NCI-H2029 treated with DMSO at 0.1 percent for 48 hours (cell line): ENCODE measurements at regions not wholly inside any gene's neighbourhood (a gene's known extent, or its start where the extent isn't known, plus 50 kb on each side); places are given as distances from the start of the nearest gene placed in this dataset.

ENCODE experiments used
- DNase-seq: peaks from one replicate; lab custom pipeline; 2025; lab: John Stamatoyannopoulos, UW

DNA sequence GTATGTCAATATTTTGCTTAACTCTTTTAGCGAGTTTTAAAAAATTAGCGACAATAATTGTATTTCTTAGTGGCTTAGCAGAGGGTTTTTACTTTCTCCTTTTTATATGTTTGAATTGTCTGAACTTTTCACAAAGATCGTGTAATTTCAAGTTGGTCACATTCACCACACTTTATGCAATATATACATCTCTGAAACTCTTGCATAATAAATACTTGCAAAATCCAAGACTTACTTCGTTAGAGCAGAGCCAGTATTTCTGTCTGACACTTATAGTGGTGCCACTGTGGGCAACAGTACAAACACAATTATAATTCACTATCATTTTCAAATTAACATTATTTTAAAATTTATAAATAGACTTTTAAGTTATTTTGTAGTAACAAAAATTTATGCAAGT is 62.0 kb downstream of the SUCNR1 start:
- no peak for DNase-seq

DNA sequence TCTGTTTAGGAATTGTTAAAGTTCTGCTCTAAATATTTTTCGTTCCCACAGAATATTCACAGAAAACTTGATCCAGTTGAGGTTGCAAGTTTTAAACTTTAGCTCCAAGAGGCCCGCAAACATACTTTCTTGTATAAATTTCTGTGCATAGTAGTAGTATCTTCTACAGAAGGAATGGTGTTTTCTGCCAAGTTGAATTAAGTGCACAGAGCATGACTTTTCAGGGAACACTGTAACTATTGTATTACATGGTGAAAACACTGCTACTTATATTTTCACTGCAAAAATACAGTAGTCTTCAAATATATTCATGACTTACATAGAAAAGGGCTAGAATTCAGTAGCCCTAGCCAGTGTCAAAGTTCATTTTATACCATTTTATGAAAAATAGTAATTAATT is 67.0 kb downstream of the SUCNR1 start:
- DNase-seq, result no peak

DNA sequence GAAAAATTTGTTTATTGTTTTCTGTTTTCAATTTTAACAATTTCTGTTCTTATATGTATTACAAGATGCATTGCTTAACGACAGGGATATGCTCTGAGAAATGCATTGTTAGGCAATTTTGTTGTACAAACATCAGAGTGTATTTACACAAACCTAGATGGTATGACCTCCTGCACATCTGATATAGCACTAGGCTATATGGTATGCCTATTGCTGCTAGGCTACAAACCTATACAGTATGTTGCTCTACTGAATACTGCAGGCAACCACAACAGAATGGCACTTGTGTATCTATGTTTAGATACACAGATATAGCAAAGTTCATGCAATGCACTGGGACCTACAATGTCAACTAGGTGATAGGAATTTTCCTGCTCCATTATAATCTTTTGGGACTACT is 70.1 kb downstream of the SUCNR1 start:
- no peak for DNase-seq

DNA sequence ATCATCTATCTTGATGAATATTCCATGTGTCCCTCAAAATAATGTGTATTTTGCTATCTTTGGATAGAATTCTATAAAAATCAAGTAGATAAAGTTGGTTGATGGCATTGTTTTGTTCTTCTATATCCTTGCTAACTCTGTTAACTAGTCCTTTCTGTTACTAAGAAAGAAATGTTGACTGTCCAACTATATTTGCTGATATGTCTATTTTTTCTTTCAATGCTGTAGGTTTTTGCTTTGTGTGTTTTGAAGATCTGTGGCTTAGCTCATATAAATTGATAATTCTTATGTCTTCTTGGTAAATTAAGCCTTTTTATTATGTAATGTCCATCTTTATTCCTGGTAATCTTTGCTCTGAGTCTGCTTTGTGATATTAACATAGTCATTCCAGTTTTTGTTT is 70.9 kb downstream of the SUCNR1 start:
- no peak for DNase-seq

DNA sequence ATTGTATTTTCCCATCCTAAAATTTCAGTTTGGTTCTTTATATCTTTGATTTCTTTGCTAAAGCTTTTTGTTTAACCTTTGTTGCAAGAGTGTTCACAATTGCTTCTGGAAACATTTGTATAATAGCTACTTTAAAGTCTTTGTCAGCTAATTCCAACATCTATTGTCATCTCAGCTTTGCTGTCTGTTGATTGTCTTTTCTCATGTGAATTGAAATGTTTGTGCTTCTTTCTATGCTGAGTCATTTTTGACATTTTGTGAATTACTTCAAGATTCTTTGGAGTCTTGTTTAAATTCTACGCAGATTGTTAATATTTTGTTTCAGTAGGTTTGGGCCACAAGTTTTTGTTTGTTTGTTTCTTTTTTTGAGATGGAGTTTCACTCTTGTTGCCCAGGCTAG is 73.2 kb downstream of the SUCNR1 start:
- DNase-seq, result no peak

DNA sequence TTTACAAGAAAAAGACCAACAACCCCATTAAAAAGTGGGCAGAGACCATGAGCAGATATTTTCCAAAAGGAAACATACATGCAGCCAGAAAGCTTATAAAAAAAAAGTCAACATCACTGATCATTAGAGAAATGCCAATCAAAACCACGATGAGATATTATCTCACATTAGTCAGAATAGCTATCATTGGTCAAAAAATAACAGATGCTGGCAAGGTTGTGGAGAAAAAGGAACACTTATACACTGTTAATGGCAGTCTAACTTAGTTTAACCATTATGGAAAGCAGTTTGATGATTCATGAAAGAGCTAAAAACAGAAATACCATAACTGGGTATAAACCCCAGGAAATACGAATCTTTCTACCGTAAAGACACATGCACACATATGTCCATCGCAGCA is 76.3 kb downstream of the SUCNR1 start:
- no peak for DNase-seq

DNA sequence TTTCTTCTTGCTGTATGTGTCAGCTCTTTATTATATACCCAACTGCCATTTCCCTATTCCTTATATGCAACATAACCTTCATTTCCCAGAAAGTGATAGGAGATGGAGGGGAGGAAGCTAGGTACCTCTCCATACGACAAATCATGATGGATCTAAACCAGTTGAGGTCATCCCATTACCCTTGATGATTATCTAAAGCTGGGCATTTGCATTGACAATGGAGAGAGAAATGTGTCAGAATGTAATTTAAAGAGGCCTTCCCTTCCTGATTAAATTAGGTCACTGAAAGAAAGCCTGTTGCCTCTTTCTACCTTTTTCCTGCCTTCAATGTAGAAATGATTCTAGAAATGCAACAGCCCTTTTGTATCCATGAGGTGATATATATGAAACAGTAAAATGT is 81.9 kb downstream of the SUCNR1 start:
- no peak for DNase-seq

DNA sequence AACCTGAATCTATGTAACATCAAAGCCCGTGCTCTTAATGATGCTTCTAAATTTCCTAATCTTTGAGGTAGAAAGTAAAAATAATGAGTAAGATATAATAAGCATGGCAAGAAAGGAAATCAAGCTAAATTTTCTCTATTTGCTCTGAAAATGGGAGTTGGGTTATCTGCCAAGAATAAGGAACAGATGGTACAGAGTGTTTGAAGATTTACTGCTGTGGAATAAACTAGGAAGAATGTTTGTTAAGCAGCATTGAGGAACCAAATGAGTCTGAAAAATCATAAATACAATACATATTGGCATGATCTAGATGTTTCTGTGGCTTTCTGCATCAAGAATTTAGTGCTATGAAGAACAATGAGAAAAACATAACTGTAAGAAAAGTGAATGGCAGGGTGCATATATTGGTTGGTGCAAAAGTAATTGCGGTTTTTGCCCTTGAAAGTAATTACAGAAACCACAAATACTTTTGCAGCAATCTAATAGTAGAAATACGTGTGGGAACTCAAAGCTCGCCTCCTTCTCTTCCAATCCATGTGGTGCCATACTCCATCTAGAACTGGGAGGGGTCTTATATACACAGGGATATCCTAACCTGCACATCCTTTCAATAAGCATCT is 87.6 kb downstream of the SUCNR1 start:
- no peak for DNase-seq

DNA sequence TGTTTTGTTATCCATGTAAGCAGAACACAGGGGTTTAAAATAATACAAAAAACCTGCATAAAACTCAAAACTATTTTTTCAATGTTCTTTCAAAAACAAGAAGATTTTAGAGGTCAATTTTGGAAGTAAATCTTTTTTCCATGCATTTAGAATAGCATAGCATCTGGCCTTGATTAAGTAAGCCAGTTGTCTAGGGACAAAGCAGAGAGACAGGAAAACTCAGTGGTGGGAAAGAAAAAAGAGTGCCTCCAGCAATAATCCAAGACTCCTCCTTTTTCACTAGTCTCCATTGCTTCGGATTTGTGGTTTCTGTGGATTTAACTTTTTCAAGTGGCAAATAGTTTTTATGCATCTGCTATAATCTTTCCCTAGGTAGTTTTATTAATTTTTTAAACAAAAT is 88.9 kb downstream of the SUCNR1 start:
- DNase-seq, result no peak

DNA sequence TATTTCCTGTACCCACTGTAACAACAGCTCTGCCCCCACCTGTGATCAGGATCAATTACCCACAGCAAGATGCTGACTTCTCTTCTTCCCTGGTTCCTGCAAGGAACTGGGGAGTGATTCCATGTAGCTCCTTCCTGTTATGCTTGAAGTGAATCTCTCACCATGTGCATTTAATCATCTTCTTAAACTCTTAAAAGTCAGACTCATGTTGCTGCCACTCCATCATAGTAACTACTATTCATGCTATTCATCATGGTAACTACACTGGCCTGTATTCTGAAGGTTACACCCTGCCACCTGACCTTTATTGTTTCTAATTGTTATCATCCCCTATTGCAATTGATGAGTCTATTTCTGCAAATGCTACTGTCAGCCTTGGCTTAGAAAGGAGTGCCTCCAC is 89.5 kb downstream of the SUCNR1 start:
- DNase-seq, result no peak

DNA sequence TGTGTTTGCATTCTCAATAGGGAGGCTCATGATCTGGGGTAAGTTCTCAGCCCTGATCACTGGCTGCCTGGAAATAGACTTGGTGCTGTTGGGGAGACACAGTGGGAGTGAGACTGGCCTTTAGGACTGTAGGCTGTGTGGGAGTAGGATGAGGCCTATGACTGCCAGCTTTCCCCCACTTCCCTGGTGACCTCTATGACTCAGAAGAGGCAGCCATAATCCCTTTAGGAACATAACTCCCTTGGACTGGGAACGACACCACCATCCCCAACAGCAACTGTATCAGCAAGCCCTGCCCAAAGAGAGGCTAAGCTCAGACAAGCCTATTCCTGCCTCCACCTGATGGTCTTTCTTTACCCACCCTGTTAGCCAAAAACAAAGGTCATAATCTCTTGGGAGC is 91.3 kb downstream of the SUCNR1 start:
- DNase-seq, result no peak

DNA sequence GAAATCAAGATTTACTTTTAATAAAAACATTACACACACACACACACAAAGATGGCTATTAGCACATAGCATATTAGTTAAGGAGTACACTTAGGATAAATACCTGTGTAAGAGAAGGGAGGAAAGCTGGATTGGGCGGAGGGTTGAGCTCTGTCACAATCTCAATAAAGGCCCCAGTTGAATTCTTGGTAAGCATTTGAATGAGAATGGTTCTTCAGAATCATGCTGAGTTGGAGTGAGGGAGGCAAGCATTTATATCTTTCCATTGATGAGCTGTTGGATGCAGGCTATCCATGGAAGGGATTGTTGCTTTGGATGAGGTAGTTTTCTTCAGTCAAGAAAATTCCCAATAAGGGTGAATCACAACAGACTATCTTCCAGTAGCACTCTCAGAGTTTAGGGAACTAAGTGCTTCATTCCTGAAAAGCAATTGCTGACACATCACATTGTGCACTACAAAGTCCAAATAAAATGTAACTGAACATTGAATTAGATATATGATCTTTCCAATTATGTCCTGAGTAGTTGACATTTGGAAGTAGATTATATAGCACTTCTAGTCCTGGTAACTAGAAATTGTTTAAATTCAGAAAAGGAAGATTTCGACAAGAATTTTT is 95.7 kb downstream of the SUCNR1 start:
- no peak for DNase-seq

DNA sequence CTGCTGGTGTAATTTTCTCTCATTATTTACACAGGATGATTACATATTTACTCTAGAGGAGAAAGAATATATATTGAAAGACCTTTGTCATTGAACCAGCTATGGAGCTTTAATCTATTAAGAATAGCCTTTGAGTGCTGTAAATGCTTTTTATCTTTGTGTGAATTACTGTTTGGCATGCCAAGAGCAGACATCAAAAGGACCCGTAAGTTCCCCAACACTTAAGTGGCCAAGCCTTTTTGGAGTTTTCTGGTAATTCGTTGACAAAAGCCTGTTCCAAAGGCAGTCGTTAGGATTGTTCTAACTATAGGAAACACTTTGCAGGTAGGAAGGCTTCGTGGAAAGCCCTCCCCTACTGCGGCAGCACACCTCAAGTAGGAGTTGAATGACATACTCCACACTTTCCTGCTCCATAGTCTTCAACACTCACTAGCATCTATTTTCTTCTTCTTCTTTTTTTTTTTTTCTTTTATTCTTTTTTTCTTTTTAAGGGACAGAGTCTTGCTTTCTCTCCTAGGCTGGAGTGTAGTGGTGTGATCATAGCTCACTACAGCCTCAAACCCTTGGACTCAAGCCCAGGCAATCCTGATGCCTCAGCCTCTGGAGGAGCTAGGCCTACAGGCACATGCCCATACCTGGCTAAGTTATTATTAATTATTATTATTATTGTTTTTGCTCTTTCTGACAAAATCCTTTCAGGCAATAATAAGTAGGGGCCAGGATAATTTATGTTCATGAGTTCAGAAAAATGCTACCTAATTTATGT is 98.6 kb downstream of the SUCNR1 start:
- peak; percentile 60 for DNase-seq

DNA sequence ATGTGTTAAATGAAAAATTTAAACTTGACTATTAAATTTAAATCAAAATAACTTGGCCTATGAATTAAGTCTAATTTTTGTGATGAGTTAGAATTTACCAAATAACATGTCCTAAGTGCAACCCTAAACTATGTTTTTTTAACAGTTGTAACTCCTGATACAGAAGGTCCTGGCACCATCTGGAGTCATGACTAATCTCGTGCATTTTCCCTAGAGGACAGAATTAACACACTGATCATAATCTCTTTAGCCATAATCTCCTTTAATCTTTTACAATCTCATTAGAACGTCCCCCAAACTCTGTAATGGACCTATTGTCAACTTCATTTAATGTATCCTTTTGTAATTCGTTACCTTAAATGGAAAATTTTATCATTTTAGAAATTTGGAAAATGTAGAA is 100.6 kb downstream of the SUCNR1 start:
- no peak for DNase-seq

DNA sequence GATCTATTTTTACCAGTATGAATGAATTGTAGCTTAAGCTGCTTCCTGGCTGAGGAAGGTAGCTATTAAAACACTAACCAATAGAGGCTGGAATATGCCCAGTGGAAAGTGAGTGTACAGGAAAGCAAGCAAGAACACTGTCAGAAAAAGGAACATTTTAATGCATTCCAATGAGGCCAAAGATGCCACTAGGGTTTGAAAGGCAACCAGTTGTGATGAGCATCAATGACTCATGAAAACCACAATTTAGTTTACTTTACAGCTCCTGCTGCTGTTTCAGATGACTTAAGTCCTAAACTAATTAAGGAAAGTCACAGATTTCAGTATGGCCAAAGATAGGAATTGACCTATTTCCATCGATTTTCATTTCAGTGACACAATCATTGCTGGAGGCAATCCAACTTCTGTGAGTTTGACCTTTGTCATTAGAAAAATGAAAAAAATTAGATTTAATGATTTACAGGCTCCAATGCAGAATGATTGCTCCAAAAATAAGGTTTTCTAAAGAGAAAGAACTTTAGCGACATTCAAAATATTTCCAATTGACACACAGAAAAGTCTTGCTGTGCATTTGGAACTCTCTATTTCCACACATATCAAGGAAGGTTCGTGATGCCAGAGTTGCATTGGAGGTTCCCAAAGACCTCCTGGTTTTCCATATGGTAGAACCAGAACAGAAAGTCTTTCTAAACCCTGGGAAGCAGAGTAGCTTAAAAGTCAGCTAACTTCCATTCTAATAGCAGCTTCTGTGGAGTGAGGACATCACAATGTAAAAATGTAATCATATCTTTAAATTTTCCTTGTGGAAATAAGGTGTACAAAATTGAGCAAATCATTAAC is 103.0 kb downstream of the SUCNR1 start:
- DNase-seq, result no peak

DNA sequence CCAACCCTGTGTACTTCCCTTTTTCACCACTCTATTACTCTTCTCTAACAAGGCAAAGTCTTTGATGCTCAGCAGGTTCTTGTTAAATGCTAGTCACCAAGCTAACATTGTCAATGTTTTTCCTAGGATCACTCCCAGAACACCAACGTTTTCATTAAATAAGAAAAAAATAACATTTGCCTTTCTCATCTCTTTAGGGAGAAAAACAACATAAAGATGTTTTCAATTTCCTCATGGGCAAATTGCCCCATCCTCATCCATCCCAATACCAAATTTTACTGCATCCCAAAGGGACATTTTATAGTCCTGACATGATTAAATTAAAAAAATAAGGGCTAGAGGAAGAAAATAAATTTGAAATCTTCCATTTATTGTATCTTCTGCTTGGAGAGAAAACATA is 106.5 kb downstream of the SUCNR1 start:
- no peak for DNase-seq

DNA sequence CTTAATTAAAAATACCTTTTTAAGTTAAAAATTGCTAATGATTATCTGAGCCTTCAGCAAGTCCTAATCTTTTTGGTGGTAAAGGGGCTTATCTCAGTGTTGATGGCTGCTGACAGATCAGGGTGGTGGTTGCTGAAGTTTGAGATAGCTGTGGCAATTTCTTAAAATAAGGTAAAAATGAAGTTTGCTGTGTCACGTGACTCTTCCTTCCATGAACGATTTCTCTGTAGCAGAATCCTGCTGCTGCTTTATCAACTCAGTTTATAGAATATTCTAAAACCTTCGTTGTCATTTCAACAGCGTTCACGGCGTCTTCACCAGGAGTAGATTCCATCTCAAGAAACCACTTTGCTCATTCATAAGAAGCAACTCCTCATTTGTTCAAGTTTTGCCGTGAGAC is 110.1 kb downstream of the SUCNR1 start:
- no peak for DNase-seq

DNA sequence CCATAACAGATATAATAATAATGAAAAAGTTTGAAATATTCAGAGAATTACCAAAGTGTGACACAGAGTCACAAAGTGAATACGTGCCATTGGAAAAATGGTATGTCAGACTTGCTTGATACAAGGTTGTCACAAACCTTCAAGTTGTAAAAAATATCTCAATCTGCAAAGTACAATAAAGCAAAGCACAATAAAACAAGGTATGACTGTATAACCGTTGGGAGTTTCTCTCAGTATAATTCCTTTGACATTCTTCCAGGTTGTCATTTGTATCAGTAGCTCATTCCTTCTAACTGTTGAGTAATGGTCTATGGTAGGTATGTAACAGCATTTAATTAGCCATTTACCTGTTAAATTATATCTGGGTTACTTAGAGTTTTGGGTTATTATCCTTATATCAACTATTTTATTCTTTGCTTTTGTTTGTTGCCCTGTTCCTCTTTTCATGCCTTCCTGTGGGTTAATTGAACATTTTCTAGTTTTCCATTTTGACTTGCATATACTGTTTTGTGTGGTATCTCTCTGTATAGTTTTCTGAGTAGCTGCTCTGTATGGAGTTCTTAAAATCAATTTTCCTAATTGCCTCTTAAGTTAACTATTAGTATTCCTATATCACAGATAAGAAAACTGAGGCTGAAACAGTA is 112.5 kb downstream of the SUCNR1 start:
- no peak for DNase-seq

DNA sequence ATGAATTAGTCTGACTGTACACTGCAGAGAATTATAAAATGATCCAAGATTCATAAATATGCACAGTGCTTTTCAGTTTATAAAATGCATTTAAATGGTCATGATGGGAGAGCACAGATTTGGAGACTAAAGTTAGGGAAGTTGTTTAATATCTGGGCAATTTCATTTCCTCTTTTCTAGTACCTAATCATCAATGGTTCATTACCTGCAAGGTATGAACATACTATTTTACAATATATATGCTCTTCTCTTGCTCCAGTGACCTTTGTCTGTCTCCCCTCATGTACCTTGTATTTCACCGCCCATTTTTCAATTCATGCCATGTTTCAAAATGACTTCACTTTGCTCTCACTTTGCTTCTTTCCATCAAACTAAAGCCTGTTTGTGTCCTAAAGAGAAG is 114.5 kb downstream of the SUCNR1 start:
- DNase-seq, result no peak

DNA sequence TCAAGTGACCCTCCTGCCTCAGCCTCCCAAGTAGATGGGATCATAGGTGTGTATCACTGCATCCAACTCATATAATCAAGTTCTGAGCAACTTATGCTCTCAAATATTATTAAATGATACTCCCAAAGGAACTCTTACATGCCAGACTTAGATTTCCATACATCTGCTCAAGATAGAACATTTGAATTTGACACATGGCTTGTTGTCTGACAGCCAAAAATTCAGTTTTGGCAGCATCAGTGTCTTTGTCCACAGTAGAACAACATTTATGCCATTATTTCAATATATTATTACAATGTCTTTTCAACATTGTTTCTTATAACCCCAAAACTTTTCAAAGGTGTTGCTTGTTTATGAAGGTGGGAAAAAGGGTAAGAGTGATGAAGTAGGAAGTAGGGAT is 116.2 kb downstream of the SUCNR1 start:
- DNase-seq, result no peak

DNA sequence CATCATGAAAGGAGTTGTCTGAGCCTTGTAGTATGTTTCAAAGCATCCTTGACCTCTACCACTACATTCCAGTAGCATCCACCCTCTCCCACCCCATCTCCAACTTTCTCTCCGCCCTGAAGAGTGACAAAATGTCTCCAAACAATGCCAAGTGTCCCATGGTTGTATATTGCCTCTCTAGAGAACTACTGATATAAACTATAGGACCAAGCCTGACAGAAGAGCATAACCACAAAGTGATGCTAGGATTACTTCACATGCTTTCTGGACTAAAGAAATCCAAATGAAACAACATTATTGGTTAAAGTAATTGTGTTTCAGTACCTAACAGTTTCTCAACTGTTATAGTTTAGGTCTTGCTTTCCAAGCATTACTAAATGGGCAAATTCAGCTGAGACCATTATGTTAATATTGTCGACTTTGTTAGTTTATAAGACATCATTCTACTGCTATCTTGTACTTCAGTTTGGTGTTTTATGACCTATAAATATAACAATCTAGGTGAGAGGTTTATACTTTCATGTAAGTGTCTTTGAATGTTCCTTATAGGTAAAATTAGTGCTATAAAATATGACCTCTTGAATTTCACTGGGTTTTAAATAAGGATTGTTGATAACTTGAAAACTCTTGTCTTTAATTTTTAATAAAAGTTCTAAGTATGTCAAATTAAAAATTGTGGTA is 117.4 kb downstream of the SUCNR1 start:
- no peak for DNase-seq
